AG09309 (cell line): ENCODE measurements at regions not wholly inside any gene's neighbourhood (a gene's known extent, or its start where the extent isn't known, plus 50 kb on each side); places are given as distances from the start of the nearest gene placed in this dataset.

Experiments
- DNase-seq: peaks from one replicate; pipeline ENCODE4 v3.0.0-alpha.2; 2010; ENCODE audit warnings: low read depth
- H3K4me3 ChIP-seq: 2 replicates; pipeline ENCODE4 v1.5.1; 2011; ENCODE audit warnings: mild to moderate bottlenecking, low read depth, low read length, moderate library complexity; ENCODE audit not compliant: control insufficient read depth
- TF ChIP-seq, protein P1 (sequence below): IDR thresholded peaks from 2 replicates; pipeline ENCODE4 v1.5.1; 2011; ENCODE audit warnings: mild to moderate bottlenecking, low read depth, low read length, inconsistent platforms; ENCODE audit not compliant: insufficient read depth, control insufficient read depth; ENCODE audit errors: missing control alignments

- no peak overlapping the region for H3K4me3 ChIP-seq
- DNase-seq: no peak
- TF ChIP-seq, protein P1, sequence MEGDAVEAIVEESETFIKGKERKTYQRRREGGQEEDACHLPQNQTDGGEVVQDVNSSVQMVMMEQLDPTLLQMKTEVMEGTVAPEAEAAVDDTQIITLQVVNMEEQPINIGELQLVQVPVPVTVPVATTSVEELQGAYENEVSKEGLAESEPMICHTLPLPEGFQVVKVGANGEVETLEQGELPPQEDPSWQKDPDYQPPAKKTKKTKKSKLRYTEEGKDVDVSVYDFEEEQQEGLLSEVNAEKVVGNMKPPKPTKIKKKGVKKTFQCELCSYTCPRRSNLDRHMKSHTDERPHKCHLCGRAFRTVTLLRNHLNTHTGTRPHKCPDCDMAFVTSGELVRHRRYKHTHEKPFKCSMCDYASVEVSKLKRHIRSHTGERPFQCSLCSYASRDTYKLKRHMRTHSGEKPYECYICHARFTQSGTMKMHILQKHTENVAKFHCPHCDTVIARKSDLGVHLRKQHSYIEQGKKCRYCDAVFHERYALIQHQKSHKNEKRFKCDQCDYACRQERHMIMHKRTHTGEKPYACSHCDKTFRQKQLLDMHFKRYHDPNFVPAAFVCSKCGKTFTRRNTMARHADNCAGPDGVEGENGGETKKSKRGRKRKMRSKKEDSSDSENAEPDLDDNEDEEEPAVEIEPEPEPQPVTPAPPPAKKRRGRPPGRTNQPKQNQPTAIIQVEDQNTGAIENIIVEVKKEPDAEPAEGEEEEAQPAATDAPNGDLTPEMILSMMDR: no peak
Measured at GRCh38 chr10:105409370-105409769, 768.3 kb downstream of the SORCS3 start.

GRCh38 chr10:105406488-105406887, 765.4 kb downstream of the SORCS3 start:
- H3K4me3 ChIP-seq: no peak overlapping the region
- no peak for DNase-seq
- TF ChIP-seq, protein P1: no peak

DNA sequence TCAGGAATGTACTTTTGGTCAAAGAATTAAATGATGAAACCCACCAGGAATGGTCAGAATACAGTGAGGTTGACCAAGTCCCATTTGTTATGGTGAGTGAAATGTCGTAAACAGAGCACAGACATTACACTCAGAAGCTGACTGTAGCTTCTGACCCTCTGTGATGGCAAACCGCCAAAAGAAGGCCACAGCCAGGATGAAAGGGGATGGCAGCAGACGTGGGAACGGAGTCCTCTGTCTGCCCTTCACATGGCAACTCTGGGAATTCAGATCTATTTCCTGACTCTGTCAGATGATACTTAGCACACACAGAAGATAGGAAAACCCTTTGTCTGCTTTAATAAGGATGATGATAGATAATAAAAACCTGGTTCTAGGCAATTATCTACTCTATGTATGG, 757.1 kb downstream of the SORCS3 start:
- no peak overlapping the region for H3K4me3 ChIP-seq
- TF ChIP-seq, protein P1: no peak
- DNase-seq: no peak

DNA sequence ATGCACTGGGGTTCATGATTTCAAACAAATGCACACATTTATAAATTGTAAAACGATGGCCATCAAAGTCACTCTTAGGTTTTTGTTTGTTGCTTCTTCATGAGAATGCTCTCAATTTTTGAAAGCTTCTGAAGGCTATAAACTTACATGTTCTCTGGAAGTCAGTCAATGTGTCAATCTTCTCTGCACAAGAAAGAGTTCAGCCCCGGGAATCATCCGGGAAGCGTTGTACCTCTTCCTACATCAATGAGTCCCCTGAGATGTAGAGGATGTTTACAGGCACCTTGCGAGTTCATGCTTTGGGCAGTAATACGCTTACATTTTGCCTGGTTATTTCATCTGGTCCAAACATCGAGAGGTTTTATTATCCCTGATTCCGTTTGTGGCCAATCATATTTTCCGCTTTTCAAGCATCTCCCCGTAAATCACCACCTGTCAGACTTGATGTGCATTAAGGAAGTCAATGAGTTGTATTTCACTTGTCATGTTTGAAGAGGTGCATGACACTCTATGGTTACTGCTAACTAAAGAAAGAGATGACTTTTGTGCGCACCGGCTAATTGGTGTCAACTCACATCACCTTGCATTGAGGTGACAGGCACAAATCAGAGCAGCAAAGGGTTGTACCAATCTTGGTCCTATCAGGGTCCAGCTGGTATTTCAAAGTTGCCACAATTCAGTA, 750.7 kb downstream of the SORCS3 start:
- DNase-seq: no peak
- TF ChIP-seq, protein P1: no peak
- H3K4me3 ChIP-seq: no peak overlapping the region

- no peak overlapping the region for H3K4me3 ChIP-seq
- no peak for DNase-seq
- TF ChIP-seq, protein P1: no peak
Measured at GRCh38 chr10:105387971-105388370, 746.9 kb downstream of the SORCS3 start.

- DNase-seq: no peak
- TF ChIP-seq, protein P1: no peak
- H3K4me3 ChIP-seq: no peak overlapping the region
Measured at GRCh38 chr10:105383978-105384377, 742.9 kb downstream of the SORCS3 start.

DNA sequence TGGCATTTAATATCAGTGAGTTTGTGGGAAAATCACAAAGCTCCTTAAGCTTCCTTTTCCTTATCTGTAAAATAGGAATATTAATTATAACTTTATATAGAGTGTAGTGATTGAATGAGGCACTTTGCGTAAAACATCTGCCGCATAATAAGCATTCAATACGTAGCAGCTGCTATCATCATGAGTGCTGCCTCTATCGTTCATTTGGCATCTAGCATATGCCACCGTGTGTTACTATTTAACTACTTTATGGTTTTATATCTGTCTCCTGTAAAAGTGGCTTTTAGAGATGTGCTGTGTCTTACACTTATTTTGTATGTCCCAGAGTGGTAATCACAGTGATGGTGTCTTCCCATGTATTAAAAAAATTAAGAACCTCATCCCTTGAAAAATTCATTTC, 729.6 kb downstream of the SORCS3 start:
- no peak overlapping the region for H3K4me3 ChIP-seq
- TF ChIP-seq, protein P1: no peak
- DNase-seq: no peak
